ENCODE measurements at regions not wholly inside any gene's neighbourhood (a gene's known extent, or its start where the extent isn't known, plus 50 kb on each side); places are given as distances from the start of the nearest gene placed in this dataset.

- TF ChIP-seq CTCF (IDR thresholded peaks at IDR 0.05) (no peak), POLR2A (IDR thresholded peaks at IDR 0.05) (no peak)
Observed at GRCh38 chr7:86928308-86928707, 131.1 kb downstream of the ELAPOR2 start.

All from lower leg skin (tissue), 3 donors.